ENCODE measurements at regions not wholly inside any gene's neighbourhood (a gene's known extent, or its start where the extent isn't known, plus 50 kb on each side); places are given as distances from the start of the nearest gene placed in this dataset.

DNA sequence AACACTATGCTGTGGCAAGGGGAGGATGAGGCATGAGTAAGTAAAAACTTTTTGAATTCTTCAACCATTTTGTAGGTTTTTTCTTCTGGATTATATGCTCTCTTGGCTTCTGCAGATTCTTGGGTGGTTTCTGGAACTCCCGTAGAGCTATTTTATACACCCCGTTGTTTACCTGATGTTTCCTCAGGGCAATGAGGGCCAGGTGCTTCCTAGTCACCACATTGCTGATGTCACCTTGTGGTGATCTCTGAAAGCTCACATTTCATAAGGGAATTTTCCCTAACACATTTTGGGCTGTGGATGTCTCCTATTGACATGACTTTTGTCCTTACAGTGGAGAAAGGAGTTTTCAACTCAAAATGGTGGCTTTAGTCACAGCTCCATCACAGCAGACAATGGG, 356.6 kb downstream of the PLA2G4A start:
- TF ChIP-seq, protein P1, sequence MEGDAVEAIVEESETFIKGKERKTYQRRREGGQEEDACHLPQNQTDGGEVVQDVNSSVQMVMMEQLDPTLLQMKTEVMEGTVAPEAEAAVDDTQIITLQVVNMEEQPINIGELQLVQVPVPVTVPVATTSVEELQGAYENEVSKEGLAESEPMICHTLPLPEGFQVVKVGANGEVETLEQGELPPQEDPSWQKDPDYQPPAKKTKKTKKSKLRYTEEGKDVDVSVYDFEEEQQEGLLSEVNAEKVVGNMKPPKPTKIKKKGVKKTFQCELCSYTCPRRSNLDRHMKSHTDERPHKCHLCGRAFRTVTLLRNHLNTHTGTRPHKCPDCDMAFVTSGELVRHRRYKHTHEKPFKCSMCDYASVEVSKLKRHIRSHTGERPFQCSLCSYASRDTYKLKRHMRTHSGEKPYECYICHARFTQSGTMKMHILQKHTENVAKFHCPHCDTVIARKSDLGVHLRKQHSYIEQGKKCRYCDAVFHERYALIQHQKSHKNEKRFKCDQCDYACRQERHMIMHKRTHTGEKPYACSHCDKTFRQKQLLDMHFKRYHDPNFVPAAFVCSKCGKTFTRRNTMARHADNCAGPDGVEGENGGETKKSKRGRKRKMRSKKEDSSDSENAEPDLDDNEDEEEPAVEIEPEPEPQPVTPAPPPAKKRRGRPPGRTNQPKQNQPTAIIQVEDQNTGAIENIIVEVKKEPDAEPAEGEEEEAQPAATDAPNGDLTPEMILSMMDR (conservative IDR thresholded peaks at IDR 0.05; ENCODE audit: low read depth, low read length): no peak
- no peak overlapping the region for H3K4me3 ChIP-seq (ENCODE audit: low read length)
- DNase-seq (ENCODE audit: low read depth): no peak

DNA sequence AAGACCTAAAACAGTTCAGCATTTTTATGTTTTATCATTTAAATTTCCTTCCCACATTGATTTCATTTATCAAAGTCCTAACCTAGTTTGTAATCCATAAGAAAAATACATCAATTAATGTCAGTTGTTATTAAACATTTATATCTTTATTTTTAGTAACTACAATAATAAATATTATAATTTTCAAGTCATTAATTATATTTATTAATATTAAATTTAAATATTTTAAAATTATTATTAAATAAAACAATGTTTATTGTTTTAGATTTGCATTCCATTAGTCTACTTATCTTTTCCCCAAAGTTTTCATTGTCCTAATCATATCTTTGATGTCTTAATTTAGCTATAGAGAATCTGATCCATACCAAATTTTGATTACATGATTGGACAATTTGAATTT, 368.9 kb downstream of the PLA2G4A start:
- TF ChIP-seq, protein P1 (conservative IDR thresholded peaks at IDR 0.05; ENCODE audit: low read depth, low read length): no peak
- no peak for DNase-seq (ENCODE audit: low read depth)
- no peak overlapping the region for H3K4me3 ChIP-seq (ENCODE audit: low read length)

DNA sequence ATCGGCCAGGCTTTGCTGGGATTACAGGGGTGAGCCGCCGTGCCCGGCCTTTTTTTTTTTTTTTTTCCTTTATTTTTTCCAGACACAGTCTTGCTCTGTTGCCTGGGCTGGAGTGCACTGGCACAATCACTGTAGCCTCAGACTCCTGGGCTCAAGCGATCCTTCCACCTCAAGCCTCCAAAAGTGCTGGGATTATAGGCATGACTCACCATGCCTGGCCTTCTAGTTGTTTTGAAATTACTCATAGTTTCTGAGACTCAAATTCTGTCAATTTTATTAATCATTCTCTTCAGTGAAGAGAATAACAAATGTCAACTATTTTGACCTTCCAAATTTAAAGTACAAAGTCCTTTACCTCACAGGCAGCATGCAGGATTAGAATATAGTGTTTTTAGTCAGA, 374.5 kb downstream of the PLA2G4A start:
- DNase-seq (ENCODE audit: low read depth): peak; percentile 87
- H3K4me3 ChIP-seq (ENCODE audit: low read length): no peak overlapping the region
- TF ChIP-seq, protein P1 (conservative IDR thresholded peaks at IDR 0.05; ENCODE audit: low read depth, low read length): no peak

DNA sequence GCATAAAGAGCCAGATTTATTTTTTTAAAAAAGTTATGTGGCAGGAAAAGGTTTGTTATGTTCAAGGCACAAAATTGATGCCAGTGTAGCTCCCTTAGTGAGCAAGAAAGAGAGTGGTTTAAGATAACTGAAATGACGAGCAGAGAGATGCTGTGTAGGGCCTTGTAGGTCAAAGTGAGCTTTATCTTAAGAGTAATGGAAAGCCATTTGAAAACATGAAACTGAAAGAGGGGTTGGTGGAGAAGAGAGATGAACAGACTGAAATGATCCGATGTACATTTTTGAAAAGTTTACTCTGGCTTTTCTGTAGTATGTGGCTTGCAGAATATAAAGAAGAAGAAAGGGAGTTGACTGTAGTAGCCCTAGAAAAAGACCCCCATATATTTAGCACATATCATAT, 383.6 kb downstream of the PLA2G4A start:
- no peak overlapping the region for H3K4me3 ChIP-seq (ENCODE audit: low read length)
- no peak for DNase-seq (ENCODE audit: low read depth)
- TF ChIP-seq, protein P1 (conservative IDR thresholded peaks at IDR 0.05; ENCODE audit: low read depth, low read length): no peak

DNA sequence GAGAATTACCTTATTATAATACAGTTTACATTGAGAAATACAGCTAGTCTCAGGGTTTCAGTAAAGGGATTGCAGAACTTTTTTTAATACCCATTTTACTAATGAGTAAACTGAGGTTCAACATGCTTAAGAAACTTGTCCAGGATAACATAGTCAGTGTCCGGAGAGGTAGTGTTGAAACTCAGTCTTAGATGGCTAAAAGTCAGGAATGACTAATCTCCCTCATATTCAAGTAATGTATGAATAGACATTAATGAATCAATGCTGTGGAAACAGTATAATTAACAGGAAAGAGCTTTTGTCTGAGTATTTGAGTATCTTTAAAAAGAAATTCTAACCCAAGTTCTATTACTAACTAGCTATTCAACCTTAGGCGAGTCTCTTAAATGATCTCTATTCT, 397.6 kb downstream of the PLA2G4A start:
- TF ChIP-seq, protein P1 (conservative IDR thresholded peaks at IDR 0.05; ENCODE audit: low read depth, low read length): no peak
- no peak overlapping the region for H3K4me3 ChIP-seq (ENCODE audit: low read length)
- DNase-seq (ENCODE audit: low read depth): peak; percentile 3

DNA sequence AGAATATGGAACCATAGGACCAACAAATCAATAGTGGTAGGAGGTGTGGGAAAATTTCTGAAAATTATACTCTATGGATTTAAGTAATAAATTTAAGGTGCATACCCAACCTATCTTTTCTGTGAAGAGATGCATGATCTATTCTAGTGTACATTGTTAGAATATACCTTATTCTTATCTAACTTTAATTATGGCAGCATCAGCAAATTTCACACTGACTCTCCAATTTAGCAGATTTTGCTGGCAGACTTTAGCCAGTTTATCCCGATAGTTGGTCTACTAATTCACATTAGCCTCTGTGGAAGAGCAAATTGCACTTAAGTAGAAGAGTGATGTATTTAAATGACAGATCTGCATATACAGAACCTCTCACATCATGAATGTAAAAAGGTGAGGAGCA, 400.0 kb downstream of the PLA2G4A start:
- H3K4me3 ChIP-seq (ENCODE audit: low read length): no peak overlapping the region
- DNase-seq (ENCODE audit: low read depth): no peak
- TF ChIP-seq, protein P1 (conservative IDR thresholded peaks at IDR 0.05; ENCODE audit: low read depth, low read length): no peak

DNA sequence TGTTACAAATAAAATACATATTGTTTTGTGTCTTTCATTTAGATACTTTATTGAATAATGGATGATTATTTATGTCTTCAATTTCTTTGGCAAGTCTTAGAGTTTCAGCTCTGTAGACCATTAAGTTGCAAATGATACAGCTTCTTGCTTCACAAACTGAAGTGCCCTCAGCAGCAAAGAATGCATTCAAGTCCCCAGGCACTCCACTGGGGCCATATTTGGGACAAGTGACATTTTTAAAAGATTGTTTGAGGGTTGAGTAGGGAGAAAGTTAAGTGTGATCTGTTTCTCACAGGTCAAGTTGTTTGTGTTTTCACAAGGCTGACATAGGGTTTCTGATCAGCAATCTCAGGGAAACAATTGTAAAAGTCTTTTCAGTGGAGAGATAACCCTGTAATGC, 400.7 kb downstream of the PLA2G4A start:
- TF ChIP-seq, protein P1 (conservative IDR thresholded peaks at IDR 0.05; ENCODE audit: low read depth, low read length): no peak
- no peak for DNase-seq (ENCODE audit: low read depth)
- H3K4me3 ChIP-seq (ENCODE audit: low read length): no peak overlapping the region

Measured in retinal pigment epithelial cell (primary cell).